ENCODE measurements at regions not wholly inside any gene's neighbourhood (a gene's known extent, or its start where the extent isn't known, plus 50 kb on each side); places are given as distances from the start of the nearest gene placed in this dataset.

DNA sequence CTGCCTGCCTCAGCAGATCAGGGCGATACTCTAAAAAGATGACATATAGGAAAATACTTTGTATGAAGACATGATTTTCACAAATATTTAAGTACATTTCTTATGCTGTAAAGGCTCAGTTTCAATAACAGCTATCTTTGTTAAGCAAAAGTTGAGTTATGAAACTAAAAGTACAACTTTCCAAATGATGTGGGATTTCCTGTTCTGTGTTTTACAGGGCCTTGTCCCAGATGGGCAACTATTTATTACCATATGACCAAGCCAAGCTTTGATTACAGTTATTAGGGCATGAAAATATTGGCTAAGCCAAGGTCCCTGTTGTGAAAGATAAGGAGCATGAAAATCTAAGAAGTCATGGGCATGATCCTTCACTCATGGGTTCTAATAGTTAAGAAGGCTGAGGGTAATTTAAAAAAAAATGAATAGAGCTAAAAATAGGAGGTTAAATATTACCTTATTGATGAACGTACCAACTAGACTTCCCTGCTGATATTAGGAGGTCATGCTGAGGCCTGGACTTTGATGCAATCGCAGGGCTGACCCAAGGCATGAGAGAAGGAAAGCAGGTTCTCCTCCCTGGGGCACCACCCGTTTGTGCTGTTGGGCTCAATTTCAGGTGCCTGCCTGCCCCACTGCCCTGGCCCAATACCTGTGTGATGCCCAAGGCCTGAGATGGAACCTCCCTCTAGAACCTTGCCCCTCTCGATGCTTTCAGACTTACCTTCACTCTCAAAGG lies 294.4 kb upstream of the PRDM1 start:
- DNase-seq (ENCODE audit: low spot score): no peak

DNA sequence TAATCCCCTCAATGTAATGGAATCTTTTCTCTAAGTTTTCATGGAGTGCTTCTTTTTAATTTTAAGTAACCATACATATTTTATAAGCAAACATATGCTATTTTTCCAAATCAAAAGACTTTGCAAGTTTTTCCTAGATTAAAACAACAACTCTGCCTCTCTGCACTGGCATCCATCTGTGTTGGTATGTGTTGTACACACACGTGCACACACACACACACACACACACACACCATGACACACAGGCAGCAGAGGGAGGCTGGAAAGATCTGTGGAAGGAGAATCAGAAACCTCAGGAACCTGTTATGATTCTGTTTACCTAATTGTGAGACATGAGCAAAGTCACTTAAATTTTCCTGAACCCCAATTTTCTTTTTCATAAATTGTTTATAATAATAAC lies 295.0 kb upstream of the PRDM1 start:
- DNase-seq (ENCODE audit: low spot score): no peak

DNA sequence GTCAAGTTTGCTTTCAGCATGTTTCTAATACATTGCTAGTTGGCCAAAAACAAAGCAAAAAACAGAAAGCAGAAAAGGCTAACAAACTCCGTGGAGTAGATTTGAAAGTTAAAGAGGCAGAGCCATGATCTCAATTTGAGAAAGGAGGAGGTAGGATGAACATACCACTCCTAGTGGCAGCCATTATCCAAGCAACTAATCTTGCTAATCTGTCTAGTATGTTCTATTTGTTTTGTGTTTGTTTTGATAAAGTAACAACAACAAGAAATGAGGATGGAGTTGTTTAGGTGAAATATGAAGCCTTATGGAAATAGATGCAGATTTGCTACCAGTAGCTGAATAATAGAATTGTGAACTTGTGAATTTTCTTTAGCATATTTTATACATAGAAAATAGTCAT lies 295.5 kb upstream of the PRDM1 start:
- peak; percentile 4 for DNase-seq (ENCODE audit: low spot score)

DNA sequence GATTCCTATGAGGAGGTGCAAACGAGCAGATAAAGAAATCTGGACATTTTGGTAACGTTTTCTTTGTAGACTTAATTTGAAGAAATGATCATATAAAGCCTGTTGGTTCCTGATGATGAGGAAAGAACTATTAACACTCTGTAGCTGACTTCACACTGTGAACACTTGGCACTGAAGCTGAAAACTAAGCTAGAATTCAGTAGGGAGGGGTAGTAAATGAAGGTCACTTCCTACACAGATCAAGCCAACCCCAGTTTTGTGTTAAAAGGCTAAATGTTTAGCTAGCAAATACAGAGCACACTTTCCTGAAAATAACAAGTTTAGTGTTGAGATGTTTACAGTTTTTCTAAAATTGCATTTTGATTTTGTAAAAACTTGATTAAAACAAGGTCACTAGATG lies 296.2 kb upstream of the PRDM1 start:
- no peak for DNase-seq (ENCODE audit: low spot score)

DNA sequence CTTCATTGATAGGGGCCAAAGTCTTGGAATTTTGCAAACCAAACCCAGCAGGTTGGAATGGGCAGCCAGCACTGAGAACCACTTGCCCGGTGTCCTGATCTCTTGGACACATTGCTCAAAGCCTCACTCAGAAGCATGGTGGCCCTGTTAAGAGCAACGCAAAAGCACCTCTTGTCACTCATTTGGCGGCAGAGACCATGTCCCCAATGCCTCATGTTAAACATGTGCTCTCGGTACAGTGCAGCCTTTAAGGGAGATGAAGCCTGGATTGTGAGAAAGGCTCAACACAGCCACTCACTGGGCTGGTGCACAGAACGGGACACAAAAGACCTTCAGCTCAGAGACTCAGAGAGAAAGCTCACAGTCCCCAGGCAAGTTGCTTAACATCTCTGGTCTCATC lies 298.4 kb upstream of the PRDM1 start:
- DNase-seq (ENCODE audit: low spot score): no peak

DNA sequence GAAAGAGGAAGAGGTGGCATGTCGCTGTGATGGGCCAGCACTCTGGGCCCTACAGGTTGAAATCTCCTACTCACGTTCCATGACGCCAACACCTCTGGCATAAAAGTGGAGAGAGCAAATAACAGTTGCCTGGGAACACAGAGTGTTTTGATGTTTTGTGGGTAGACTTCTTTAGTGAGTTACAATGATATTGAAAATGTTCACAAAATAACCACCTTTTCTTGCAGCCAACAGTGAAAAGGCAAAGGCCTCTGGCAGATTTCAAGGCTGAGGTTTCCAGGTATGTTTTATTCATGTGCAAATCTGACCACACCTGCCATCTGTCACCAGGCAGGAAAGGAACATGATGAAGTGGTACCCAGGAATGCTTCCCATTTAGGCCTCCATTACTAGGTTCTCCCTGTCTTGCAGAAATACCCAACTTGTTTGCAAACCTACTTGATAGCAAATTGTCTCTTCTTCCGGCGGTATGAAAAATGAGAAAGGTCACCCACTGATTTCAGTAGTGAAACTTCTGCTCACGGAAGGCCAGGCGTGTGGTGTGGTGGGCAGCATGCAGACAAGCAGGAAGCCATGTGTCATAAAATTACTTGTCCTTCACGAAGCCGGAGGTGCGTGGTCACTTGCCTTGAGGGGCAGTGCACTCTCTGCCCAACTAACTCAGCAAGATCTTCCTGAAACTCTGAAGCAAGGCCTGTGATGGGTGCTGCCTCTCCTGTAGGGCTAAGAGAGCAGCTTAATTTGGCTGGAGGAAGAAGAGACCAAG lies 299.1 kb upstream of the PRDM1 start:
- no peak for DNase-seq (ENCODE audit: low spot score)

DNA sequence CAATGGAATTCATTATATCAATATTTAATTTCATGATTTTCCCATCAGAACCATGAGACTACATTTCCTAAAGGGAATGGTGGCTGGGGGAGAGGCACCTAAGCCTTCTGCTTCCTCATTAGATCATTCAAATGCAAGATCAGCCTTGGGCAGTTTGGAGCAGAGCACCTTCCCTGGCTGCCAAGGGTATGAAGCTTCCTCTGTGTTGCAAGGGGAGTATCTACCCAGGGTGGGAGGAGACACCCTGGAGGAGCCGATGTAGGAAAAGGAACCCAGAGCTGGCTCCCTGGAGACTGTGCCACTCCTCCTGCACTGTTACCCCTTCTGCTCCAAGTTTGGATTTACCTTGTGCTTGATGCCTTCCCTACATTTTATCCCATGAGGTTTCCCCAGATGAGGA lies 299.7 kb upstream of the PRDM1 start:
- no peak for DNase-seq (ENCODE audit: low spot score)

DNA sequence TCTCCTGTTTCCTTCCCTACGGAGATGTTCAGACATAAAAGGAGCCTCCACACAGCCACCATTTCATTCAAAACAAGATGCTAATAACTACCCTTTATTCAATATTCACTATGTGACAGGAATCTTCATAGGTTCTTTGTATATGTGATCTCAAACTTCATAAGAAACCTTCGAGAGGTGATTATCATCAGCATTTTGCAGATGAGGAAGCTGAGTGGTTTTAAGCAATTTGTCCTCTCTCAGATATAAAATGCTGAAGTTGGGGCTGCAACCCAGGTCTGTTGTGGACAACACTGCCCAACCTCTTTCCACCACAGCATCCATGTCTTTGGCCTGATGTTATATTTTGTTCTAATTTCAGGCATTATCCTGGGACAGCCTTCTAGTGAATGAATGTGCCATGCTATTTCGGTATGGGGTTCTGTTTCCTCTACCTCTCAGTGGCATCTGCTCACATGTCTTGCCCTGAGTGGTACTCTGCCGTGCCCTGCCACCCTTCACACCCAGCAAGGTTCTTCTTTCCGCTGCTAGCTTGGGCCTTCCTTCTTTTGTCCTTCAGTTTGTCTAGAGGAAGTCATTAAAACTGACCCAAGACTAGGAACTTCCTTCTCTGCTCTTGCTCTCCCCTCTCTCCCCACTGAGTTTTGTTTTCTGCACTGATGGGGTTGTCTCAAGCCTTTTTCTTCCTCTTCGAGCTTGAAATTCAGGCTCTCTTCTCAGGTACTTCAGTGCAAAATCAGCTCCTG lies 300.9 kb upstream of the PRDM1 start:
- no peak for DNase-seq (ENCODE audit: low spot score)

DNA sequence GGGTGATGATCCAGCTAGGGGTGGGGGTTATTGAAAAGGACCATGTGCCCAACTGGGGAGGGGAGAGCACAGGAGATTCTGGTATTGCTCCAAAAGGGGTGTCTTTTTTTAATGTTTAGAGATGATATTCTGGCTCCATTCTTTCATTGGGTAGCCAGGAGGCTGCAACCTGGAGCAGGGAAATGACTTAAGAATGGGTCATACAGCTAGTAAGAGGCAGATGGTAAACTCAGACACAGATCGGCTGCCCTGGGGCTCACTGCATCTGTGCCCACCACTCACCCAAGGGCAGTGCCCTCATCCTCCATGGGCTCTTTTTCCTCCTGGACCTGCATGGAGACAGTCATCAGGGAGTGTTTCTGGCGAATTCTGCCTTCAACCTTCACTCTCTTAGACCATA lies 302.0 kb upstream of the PRDM1 start:
- DNase-seq (ENCODE audit: low spot score): no peak

DNA sequence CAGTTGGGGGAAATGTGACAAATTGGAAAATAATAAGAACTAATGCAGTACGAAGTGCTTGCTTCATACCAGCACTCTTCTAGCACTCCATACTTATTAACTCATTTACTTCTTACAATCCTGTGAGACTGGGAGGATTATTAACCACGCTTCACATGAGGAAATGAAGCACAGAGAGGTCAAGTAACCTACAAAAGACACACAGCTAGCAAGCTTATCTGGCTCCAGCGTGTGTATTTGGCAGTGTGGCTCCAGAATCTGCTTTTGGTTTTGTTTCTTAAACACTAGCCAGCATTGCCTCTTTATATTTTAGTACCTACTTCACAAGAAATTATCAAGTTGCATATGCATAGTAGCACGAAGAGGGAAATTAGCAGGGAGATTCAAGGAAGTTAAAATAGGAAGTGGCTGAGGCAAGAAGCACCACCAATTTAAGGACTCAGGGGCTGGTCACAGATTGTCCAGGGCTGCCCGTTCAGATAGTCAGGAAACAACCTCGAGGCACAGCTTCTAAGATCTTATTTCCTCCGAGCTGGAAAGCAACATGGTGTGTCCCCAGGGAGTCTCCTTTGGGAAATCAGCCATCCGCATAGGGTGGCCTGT lies 302.7 kb upstream of the PRDM1 start:
- DNase-seq (ENCODE audit: low spot score): no peak

DNA sequence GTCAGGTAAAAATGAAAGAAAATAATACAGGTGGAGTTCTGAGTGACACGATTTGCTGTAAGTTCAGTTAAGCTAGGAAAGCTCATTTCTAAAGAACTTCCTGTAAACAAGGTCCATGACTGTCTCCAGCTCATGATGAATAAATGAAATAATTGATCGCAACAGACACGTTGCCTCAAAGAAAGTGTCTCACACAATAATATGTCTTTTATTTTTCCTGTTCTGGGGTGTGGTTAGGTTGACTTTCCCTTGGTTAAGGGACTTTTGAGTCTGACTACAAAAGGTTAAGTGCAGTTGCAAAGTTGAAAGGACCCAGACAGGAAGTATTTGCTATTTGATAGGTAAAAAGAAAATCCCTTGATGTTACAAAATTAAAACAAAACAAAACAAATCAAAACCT lies 304.2 kb upstream of the PRDM1 start:
- no peak for DNase-seq (ENCODE audit: low spot score)

DNA sequence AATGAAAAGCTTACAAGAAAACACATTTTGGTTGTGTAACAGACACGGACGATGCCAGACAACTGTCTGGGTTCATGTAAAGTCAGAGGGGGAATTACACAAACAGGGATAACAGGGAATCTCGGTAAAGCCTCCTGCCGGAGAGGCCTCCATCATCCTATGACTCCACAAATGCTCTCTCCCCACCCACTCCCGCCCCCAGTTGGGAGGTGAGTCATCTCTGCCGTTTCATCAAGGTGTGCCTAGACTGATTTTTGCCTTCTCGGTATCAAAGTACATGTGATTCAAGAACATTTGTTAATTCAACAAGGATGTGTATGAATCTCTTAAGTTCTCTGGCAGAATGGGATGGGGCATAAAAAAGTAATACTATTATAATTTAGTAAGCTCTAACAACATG lies 304.9 kb upstream of the PRDM1 start:
- no peak for DNase-seq (ENCODE audit: low spot score)

DNA sequence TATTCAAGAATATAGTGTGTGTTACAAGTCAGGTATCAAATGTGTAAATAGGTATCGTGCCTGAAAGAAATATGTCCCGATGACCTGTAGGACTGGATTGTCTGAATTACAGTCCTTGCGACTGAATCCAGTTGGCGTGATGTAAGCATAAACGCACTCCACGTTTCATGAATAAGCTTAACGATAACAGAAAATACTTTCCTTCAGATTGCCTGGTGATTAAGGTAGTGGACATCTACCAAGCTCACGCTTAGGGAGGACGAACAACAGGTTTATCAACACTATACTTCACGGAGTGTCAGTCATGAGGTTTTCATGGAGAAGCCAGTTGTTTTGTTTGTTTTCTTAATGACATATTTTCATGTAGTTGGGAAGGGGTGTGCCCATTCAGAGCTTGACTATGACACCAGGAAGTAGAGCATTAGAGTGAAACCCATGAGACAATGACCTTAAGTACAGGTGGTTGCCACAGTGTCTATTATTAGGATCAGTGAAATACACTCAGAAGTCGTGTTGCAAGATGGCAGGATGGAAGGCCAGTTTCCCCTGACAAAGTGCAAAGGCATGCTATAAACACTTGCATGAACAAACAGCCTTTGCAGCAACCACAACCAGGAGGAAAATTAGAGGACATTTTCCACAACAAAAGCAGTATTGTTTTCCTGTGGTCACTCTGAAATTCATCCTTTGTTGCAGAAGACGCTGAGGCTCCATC lies 305.8 kb upstream of the PRDM1 start:
- DNase-seq (ENCODE audit: low spot score): no peak

DNA sequence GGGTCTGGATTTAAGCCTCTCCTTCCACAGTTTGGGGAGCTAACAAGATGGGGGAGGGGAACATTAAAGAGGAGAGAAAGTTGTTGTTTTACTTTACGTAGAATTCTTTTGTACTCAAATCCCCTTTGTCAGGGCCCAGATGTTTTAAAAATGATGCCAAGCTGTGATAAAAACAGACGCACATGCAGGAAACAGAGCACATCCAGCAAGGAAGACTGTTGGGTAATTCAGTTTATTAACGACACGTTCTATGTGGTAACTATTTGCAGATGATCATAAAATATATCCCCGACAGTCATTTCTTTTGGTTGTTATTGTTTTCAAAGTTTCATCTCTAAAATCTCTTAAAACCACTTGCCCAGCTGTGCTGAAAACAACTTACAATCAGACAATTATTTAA lies 307.0 kb upstream of the PRDM1 start:
- DNase-seq (ENCODE audit: low spot score): no peak

DNA sequence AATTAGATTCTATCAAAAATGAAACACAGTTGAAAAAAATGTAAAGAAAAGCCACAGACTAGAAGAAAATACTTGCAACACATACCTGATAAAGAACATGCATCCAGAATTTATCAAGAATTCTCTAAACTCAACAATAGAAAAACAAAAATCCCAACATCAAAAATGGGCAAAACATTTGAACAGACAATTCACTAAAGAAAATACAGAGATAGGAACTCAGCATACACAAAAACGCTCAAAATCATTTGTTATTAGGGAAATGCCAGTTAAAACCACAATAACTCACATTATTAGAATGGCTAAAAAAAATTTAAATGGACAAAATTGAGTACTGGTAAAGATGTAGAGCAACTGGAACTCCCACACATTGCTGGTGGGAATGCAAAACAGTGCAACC lies 311.0 kb upstream of the PRDM1 start:
- no peak for DNase-seq (ENCODE audit: low spot score)

DNA sequence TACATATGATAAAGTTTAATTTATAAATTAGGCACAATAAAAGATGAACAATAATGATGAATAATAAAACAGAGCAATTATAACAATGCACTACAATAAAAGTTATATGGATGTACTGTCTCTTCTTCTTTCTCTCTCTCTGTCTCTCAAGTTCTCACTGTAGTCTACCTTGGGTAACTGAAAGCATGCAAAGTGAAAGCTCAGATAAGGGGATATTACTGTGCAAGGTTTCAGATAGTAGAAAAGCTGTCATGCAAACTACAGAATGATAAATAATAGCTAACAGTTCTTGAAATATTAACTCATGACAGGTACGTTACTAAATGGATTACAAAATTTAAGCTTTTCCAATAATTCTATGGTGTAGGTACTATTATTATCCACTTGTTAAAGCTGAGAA lies 311.9 kb upstream of the PRDM1 start:
- no peak for DNase-seq (ENCODE audit: low spot score)

DNA sequence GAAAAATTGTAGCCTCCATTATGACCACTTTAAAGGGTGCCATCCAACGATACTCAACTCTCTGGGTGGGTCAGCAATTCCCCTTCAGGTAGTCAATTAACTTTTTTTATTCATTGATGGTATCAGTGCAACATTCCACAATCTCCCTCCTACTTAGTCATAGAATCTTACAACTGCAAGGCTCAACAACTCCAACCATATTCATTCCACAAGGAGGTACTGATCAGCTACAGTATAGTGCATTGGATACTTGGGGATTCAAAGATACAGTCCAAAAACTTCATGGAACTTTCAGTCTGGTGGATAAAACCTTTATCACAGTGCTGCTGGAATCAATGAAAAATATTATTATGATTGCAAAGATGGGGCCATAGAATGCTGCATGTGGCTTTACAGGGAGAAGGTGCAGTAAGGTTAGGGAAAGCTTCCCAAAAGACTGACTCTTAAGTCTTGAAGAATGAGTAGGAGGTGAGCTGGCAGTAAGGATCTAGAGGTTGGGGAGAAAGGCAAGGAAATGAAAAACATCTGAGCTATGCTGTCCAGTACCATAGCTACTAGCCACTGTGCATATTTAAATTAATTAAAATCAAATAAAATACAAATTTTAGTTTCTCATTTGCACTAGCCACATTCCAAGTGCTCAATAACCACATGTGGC lies 314.7 kb upstream of the PRDM1 start:
- DNase-seq (ENCODE audit: low spot score): no peak

DNA sequence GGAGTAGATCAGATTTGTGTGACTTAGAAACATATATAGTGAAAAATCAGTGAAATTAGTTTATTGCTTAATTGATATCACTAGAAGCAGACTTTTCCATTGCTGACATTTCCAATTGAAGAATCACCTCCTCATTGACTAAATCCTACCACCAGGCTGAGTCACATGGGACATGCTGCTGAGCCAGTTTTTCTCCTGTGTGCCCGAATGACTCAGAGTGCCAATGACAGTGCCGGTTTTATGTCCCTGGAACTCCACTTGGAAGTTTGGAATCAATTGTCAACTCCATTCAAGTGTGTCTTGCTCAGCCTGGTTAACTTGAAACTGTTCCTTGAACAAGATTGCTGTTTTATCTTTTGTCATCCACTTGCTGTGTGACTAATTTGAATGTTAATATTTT lies 316.1 kb upstream of the PRDM1 start:
- peak; percentile 47 for DNase-seq (ENCODE audit: low spot score)

DNA sequence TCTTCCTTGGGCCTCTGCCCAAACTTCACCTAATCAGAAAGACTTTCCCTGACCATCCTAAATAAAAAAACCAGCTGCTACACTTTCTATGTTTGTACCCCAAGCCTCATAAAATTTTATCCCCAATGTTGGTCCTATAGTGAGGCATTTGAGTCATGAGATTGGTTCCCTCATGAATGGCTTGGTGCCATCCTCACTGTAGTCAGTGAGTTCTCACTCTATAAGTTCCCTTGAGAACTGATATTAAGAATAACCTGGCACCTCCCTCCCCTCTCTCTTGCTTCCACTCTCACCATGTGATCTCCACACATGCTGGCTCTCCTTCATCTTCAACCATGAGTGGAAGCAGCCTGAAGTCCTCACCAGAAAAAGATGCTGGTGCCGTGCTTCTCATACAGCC lies 316.9 kb upstream of the PRDM1 start:
- no peak for DNase-seq (ENCODE audit: low spot score)

DNA sequence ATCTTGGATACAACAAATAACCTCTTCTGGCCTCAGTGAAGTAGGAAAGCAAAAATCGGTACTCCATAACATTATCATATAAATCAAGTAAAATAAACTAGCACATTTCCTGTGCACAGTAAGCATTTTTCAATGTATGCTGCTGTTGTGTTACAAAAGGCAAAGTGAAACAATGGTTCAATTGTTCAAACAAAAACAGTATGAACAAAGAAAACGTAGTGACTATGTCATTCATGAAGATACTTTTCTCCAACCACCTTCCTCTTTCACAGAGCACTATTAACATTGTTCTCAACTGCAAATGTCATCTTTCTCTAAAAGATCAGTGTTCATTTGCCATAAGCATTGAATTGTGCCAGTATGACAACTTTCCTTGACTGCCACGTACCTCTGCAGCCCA lies 318.6 kb upstream of the PRDM1 start:
- no peak for DNase-seq (ENCODE audit: low spot score)

DNA sequence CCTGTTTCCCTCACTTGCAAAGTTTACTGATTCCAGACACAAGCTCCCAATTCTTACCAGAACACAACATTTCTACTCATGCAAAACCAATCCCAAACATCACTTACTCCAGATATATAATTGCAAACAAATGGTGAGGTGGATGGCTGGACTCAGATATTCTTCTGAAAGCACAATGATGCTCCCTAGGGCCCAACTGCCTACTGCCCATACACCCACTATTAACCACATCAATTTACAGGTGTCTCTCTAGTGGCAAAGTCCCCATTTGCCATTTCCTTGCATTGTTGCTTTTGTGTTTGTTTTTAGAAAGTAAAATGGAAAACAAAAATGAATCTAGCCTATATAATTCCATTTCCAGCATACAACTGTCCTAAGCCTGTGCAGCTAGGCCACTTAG lies 320.9 kb upstream of the PRDM1 start:
- DNase-seq (ENCODE audit: low spot score): no peak

DNA sequence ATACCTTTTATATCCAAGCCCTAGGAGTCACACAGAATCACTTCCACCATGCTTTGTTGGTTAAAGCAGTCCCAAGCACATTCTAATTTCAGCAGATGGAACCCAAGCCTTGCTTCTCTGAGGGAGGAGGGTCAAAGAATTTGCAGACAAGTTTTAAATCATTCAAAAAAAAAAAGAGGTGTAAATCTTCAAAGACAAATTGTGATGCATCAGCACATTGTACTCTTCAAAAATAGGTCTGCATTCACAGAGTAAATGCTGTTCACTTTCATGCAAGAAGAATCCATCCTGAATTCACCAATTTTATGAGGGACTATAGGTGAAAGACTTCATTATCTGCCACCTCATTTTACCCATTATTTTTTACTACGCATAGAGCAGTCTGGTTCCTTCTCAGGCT lies 321.8 kb upstream of the PRDM1 start:
- no peak for DNase-seq (ENCODE audit: low spot score)
